SIG-M5 treated with dmso at 0.1 percent for 504 hours (cell line): ENCODE measurements at regions not wholly inside any gene's neighbourhood (a gene's known extent, or its start where the extent isn't known, plus 50 kb on each side); places are given as distances from the start of the nearest gene placed in this dataset.

Experiments
- DNase-seq: peaks from one replicate; lab custom pipeline; 2025; ENCODE audit not compliant: unreplicated experiment; lab: John Stamatoyannopoulos, UW

GRCh38 chr12:84807249-84807648, 105.3 kb downstream of the SLC6A15 start:
- DNase-seq = no peak

GRCh38 chr12:84805474-84805858, 107.1 kb downstream of the SLC6A15 start:
- DNase-seq = no peak

GRCh38 chr12:84804691-84805473, 107.7 kb downstream of the SLC6A15 start:
- DNase-seq = no peak

DNA sequence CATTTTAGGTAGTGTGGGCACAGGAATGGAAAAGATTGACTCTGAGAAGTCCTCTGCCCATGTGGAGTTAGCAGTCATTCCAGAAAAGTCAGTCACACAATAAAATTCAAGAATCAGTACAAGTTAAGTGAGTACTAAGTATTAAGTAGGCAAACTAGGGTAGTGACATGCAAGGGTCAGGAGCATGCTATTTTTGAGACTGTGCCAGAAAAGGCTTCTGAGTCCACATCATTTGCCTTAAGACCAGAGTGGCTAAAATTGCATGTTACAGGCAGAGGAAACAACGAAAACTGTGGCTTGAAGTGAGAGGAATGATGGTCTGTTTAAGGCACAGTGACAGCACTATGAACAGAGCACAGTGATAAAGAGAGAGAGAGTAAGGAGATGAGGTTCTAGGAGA, 108.9 kb downstream of the SLC6A15 start:
- no peak for DNase-seq

GRCh38 chr12:84802161-84802560, 110.4 kb downstream of the SLC6A15 start:
- no peak for DNase-seq

GRCh38 chr12:84793558-84794367, 118.8 kb downstream of the SLC6A15 start:
- no peak for DNase-seq

- DNase-seq = no peak
Observed at GRCh38 chr12:84791444-84791843, 121.2 kb downstream of the SLC6A15 start.

- no peak for DNase-seq
Observed at GRCh38 chr12:84789184-84789583, 123.4 kb downstream of the SLC6A15 start.

DNA sequence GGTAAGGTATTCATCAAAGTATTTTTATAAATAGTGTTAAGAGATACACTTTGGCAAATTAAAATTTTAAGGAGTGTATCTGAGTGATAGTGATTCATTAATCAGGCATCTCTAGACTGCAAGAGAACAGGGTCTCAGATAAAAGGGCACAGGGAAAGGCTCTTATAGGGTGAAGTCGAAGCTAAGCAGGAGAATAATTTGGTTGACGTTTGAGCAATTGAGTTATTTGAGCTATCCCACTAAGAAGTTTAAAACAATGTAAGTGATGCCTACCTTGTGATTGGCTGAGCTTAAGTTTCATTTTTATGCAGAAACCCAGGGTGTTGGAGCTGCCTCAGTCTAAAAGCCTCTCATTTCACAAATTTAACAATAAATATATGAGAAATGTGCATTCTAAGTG, 125.3 kb downstream of the SLC6A15 start:
- no peak for DNase-seq

DNA sequence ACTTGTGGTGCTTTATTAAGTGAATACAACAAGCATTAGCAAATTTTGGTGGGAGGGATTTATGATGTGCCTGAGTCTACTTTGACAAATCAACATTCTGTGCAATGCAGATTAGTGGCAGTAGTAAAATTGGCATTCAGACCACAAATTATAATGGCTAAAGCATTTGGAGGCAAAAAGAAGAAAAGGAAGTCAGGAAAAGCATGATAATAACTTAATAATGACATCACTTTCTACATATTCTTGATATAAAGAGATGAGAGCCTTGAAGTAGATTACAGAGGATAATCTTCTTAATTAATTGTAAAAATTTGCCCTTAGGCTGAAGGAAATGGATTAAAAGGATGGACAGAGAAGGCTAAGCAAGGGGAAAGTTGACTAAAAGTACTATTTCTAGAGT, 126.0 kb downstream of the SLC6A15 start:
- no peak for DNase-seq

GRCh38 chr12:84785951-84786350, 126.6 kb downstream of the SLC6A15 start:
- no peak for DNase-seq

- no peak for DNase-seq
Observed at GRCh38 chr12:84785281-84785680, 127.3 kb downstream of the SLC6A15 start.

- no peak for DNase-seq
Observed at GRCh38 chr12:84779169-84779568, 133.4 kb downstream of the SLC6A15 start.

- DNase-seq = no peak
Observed at GRCh38 chr12:84772281-84772680, 140.3 kb downstream of the SLC6A15 start.

GRCh38 chr12:84767079-84767478, 145.5 kb downstream of the SLC6A15 start:
- DNase-seq = no peak

DNA sequence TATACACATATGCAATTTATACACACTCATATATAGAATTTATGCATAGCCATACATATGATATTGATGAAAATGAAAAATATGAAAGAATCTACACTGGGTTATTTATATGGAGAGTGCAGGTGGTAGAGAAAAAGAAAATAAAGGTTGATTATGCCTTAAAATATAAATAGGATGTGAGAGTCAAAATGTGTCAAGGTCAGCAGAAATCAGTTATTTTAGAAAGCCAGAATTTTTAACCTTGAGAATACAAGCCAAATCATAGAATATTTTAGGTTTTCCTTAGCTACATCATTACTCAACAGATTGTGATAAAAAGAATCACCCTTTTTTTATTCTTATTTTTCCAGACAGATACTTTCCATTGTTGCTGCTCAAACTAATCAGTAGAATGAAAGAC, 146.2 kb downstream of the SLC6A15 start:
- DNase-seq = no peak

GRCh38 chr12:84764001-84764400, 148.6 kb downstream of the SLC6A15 start:
- no peak for DNase-seq

DNA sequence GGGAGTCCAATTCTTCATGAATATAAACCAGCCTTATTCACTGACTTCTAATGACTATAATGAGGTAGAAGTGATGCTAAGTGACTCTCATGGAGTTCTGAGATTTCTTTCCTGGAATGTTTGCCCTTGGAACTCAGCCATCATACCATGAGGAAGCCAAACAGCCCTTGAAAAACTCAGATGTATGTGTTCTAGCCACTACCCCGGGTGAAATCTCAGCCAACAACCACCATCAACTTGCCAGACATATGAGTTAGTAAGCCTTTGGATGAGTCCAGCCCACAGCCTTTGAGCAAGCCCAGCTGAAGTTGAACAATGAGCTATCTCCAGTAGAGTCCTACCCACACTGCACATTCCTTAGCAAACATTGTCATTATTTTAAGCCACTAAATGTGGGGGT, 149.5 kb downstream of the SLC6A15 start:
- DNase-seq = no peak

GRCh38 chr12:84760091-84760865, 152.3 kb downstream of the SLC6A15 start:
- no peak for DNase-seq

DNA sequence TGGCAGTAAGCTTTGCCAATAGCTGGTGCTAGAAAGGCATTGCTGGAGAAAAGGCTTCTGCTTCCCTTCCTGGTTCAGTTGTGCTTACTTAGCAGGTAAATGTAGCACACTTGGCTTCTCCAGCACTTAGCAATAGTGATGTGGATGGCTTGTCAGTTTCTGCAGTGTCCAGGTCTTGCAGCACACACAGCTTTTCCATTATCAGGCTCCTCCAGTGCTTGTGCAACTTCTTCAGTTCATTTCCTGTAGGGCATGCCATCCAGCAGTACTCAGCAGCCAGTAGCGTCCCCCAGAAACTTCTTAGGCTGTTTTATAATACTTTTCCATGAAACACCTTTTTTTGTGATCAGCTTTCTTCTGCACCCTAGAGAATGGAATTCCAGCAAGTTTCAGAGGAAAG, 154.6 kb downstream of the SLC6A15 start:
- DNase-seq = no peak

DNA sequence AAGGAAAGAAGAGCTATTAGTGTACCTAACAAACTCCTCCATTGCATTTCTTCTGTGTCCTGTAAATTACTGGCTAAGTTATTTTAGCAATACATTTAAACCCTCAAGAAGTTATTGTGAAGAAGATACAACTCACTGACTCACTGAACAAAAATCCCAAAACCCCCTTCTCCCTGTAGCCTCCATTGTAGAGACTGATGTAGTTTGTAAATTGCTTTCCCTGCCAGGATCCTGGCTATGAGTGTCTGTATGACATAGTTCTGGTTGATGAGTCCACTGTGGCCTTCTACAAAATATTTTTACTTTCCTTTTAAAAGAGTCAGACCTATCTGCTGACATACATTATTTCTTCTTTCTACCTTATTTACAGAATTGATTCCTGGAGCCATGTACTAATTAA, 155.6 kb downstream of the SLC6A15 start:
- no peak for DNase-seq

DNA sequence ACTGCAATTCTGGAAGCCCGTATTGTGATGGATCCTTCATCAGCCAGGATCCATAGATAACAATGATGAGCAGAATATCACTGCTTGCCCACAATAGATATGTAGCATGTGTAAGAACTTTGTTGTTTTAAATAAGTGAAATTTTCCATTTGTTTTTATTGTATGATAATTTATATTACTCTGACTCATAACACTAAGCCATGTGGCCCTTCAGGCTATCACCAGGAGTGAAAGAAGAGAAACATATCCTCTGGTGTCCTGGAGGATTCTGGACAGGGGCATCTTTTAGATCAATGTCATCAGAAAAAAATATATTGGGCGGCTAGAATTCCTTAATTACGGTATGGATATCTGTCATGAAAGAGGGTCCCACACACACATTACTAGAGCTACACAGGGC, 167.5 kb downstream of the SLC6A15 start:
- DNase-seq = no peak
